AG04450 (cell line): ENCODE measurements at regions not wholly inside any gene's neighbourhood (a gene's known extent, or its start where the extent isn't known, plus 50 kb on each side); places are given as distances from the start of the nearest gene placed in this dataset.

Experiments used
- CTCF ChIA-PET: fragments of 300-600, 350-600 bp; formaldehyde crosslinking; extraction: SDS; loops from one replicate; lab custom pipeline; 2022; ENCODE audit warnings: antibody characterized with exemption, inconsistent platforms; lab: Charles Lee
- POLR2A ChIA-PET: fragments of 350-600 bp; formaldehyde crosslinking; extraction: SDS; loops from one replicate; lab custom pipeline; 2021; ENCODE audit warnings: antibody characterized with exemption, inconsistent platforms; lab: Yijun Ruan, JAX
- DNase-seq: peaks from one replicate; pipeline ENCODE4 v3.0.0-alpha.2; 2011; ENCODE audit warnings: low read depth, low spot score
- H3K27ac ChIP-seq: one replicate; pipeline ENCODE4 v1.5.1; 2012; ENCODE audit warnings: low read depth, low read length, control low read depth
- H3K27me3 ChIP-seq: one replicate; pipeline ENCODE4 v1.6.0; 2012; ENCODE audit warnings: low read length; ENCODE audit not compliant: control insufficient read depth, insufficient read depth
- H3K4me3 ChIP-seq: 2 replicates; pipeline ENCODE4 v1.5.1; 2011; ENCODE audit warnings: mild to moderate bottlenecking, low read depth, low read length, control low read depth
- H3K9me3 ChIP-seq: 2 replicates; pipeline ENCODE4 v1.5.1; 2012; ENCODE audit warnings: low read length; ENCODE audit not compliant: control insufficient read depth, insufficient read depth
- TF ChIP-seq, protein P1 (sequence below): IDR thresholded peaks from 2 replicates; pipeline ENCODE4 v1.5.1; 2011; ENCODE audit warnings: low read depth, low read length, control low read depth, inconsistent platforms

DNA sequence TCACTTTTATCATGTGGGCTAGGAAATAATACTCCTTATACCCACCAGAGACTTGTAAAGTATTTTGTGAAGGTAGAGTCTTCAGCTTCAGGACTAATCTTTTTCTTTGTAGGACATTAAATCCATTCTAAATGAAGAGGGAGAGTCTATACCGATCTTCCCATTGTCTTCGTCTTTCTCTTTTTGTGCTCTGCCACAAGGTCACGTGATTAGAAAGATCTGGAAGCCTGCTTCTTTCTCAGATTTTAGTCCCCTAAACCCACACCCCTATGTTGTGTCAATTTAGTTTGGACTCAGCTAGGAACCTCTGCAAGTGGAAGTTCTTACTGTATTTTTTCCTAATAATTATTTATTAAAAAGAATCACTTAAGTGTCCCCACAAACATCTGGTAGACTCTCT is 507.3 kb downstream of the PYDC2 start:
- H3K27me3 ChIP-seq: no peaks in the 10 kb centered on the region
- ChIA-PET POLR2A (no interaction called here), CTCF (no interaction called here)
- TF ChIP-seq, protein P1, sequence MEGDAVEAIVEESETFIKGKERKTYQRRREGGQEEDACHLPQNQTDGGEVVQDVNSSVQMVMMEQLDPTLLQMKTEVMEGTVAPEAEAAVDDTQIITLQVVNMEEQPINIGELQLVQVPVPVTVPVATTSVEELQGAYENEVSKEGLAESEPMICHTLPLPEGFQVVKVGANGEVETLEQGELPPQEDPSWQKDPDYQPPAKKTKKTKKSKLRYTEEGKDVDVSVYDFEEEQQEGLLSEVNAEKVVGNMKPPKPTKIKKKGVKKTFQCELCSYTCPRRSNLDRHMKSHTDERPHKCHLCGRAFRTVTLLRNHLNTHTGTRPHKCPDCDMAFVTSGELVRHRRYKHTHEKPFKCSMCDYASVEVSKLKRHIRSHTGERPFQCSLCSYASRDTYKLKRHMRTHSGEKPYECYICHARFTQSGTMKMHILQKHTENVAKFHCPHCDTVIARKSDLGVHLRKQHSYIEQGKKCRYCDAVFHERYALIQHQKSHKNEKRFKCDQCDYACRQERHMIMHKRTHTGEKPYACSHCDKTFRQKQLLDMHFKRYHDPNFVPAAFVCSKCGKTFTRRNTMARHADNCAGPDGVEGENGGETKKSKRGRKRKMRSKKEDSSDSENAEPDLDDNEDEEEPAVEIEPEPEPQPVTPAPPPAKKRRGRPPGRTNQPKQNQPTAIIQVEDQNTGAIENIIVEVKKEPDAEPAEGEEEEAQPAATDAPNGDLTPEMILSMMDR: no peak
- peaks cover 13% of the 10 kb centered on the region for H3K9me3 ChIP-seq
- DNase-seq: no peak
- H3K27ac ChIP-seq: no peak overlapping the region
- H3K4me3 ChIP-seq: no peak overlapping the region

DNA sequence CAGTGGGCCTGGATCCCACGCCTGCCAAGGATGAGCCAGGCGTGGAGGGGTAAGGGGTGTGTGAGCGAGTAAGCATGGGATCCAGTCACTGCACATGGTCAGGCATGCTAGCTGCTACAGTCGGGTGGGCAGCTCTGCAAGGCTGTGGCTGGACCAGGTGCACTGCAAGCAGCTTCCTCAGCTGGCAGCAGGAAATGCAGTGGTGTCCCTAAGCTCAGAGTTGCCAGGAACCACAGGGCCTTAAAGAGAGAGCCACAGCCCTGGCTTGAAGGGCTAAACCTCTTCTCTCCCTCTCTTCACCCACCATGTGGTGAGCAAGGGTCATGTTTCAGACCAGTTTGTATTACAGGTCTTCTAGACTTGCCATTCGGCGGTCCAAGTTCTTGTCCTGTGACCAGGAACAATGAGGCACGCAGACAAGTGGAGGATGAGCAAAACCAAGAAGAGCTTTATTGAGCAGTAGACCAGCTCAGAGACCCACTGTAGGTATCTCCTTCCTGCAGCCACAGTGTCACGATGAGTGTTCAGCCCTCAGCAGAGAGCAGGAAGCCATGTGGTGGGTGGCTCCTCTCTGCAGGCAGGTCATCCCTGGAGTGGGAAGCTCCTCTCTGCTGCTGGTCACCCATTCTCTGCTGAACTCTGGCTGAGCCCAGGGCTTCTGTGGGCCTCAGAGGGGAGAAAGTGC is 511.9 kb downstream of the PYDC2 start:
- no peak for DNase-seq
- POLR2A ChIA-PET: no interaction called here
- TF ChIP-seq, protein P1: no peak
- H3K27me3 ChIP-seq: no peaks in the 10 kb centered on the region
- H3K9me3 ChIP-seq: peaks cover 17% of the 10 kb centered on the region
- no peak overlapping the region for H3K4me3 ChIP-seq
- CTCF ChIA-PET: no interaction called here
- H3K27ac ChIP-seq: no peak overlapping the region

DNA sequence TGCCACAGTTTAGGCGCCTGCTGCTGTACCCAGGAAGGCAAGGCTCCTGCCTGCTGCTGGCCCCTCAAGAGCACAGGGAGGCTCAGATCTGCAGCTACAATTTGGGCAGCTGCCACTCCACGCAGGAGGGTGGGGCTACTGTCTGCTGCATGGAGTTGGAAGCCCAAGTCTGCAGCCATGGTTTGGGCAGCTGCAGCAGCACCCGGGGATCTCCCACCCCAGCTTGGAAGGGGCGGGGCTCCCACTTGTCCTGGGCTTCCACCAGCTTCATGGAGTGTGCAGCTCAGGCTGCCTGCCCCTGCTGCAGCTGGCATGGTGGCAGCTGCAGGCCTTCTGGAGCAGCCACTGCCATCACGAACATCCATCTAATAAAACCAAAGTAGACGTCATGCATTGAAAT is 512.9 kb downstream of the PYDC2 start:
- Histone ChIP-seq H3K4me3 (no peak overlapping the region), H3K9me3 (peaks cover 17% of the 10 kb centered on the region), H3K27ac (no peak overlapping the region), H3K27me3 (no peaks in the 10 kb centered on the region)
- CTCF ChIA-PET: no interaction called here
- TF ChIP-seq, protein P1: no peak
- POLR2A ChIA-PET: no interaction called here
- no peak for DNase-seq

DNA sequence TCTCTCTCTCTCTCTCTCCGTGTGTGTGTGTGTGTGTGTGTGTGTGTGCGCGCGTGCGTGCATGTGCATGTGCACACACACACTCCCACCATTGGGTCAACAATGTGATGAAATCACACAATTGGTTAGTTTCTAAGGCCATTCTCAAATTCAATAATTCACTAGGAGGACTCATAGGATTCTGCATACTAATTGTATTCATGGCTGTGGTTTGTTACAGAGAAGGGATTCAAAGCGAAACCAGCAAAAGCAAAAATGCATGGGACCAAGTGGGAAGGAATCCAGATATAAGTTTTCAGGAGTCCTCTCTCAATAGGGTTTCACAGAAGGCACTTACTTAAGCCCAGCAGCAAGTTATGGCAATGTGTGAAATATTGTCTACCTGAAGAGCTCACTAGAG is 515.0 kb downstream of the PYDC2 start:
- H3K9me3 ChIP-seq: peaks cover 17% of the 10 kb centered on the region
- TF ChIP-seq, protein P1: no peak
- no peak for DNase-seq
- CTCF ChIA-PET: no interaction called here
- POLR2A ChIA-PET: no interaction called here
- no peak overlapping the region for H3K27ac ChIP-seq
- no peak overlapping the region for H3K4me3 ChIP-seq
- no peaks in the 10 kb centered on the region for H3K27me3 ChIP-seq

DNA sequence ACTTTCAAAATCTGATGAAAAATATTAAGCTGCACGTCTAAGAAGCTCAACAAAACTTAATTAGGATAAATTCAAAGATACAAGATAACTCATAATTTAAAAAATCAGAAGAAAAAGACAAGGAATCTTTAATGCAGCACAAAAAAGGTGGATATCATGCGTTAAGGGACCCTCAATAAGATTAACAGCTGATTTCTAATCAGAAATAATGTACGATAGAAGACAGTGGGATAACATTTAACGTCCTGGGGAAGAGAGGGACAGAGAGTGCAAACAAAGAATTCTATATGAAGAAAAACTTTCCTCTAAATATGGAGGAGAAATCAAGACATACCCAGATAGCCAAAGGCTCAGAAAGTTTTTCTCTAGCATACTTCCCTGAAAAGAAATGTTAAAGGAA is 519.5 kb downstream of the PYDC2 start:
- POLR2A ChIA-PET: no interaction called here
- CTCF ChIA-PET: no interaction called here
- TF ChIP-seq, protein P1: no peak
- no peak for DNase-seq
- H3K27me3 ChIP-seq: no peaks in the 10 kb centered on the region
- no peak overlapping the region for H3K4me3 ChIP-seq
- no peaks in the 10 kb centered on the region; the same call in 1 of the 2 replicates for H3K9me3 ChIP-seq
- H3K27ac ChIP-seq: no peak overlapping the region
